Hepatocyte (in vitro differentiated cells): ENCODE measurements at regions not wholly inside any gene's neighbourhood (a gene's known extent, or its start where the extent isn't known, plus 50 kb on each side); places are given as distances from the start of the nearest gene placed in this dataset.

ENCODE experiments used
- DNase-seq: peaks from one replicate; pipeline ENCODE4 v3.0.0-alpha.2; 2016; ENCODE audit warnings: low spot score
- H2AFZ ChIP-seq: fragments of 200-600 bp; sonication (generic); 2 replicates; pipeline ENCODE4 v1.6.0; 2016; ENCODE audit warnings: antibody characterized with exemption, mild to moderate bottlenecking
- H3K27ac ChIP-seq: fragments of 200-600 bp; sonication (generic); 2 replicates; pipeline ENCODE4 v1.5.1; 2016; ENCODE audit warnings: mild to moderate bottlenecking
- H3K27me3 ChIP-seq: fragments of 200-600 bp; sonication (generic); 2 replicates; pipeline ENCODE4 v1.6.1; 2016
- H3K36me3 ChIP-seq: fragments of 200-600 bp; sonication (generic); replicated peaks from 2 replicates; pipeline ENCODE4 v1.5.1; 2016; ENCODE audit warnings: low read depth; ENCODE audit not compliant: insufficient read depth
- H3K4me1 ChIP-seq: fragments of 200-600 bp; sonication (generic); 2 replicates; pipeline ENCODE4 v1.5.1; 2016; ENCODE audit warnings: mild to moderate bottlenecking, moderate library complexity; ENCODE audit not compliant: insufficient read depth
- H3K4me2 ChIP-seq: fragments of 200-600 bp; sonication (generic); 2 replicates; pipeline ENCODE4 v1.6.0; 2016
- H3K4me3 ChIP-seq: fragments of 200-600 bp; sonication (generic); 2 replicates; pipeline ENCODE4 v1.5.1; 2016; ENCODE audit warnings: mild to moderate bottlenecking
- H3K79me2 ChIP-seq: fragments of 200-600 bp; sonication (generic); 2 replicates; pipeline ENCODE4 v1.6.0; 2017; ENCODE audit warnings: mild to moderate bottlenecking
- H3K9me2 ChIP-seq: fragments of 200-600 bp; sonication (generic); replicated peaks from 2 replicates; pipeline ENCODE4 v1.6.0; 2017; ENCODE audit warnings: mild to moderate bottlenecking; ENCODE audit not compliant: insufficient read depth
- H3K9me3 ChIP-seq: fragments of 200-600 bp; sonication (generic); 2 replicates; pipeline ENCODE4 v1.5.1; 2016; ENCODE audit warnings: low read depth, mild to moderate bottlenecking
- H4K20me1 ChIP-seq: fragments of 200-600 bp; sonication (generic); 2 replicates; pipeline ENCODE4 v1.6.0; 2016; ENCODE audit warnings: mild to moderate bottlenecking; ENCODE audit not compliant: insufficient read depth, poor library complexity, severe bottlenecking
- EZH2 ChIP-seq: fragments of 200-600 bp; sonication (generic); IDR thresholded peaks from 2 replicates; pipeline ENCODE4 v1.6.1; 2016; ENCODE audit warnings: antibody characterized with exemption, mild to moderate bottlenecking, borderline replicate concordance
- EZH2phosphoT487 ChIP-seq: fragments of 200-600 bp; sonication (generic); IDR thresholded peaks from one replicate; pipeline ENCODE4 v1.6.1; 2018; ENCODE audit warnings: antibody characterized with exemption, mild to moderate bottlenecking, low read depth, moderate library complexity; ENCODE audit not compliant: unreplicated experiment, severe bottlenecking
- WGBS: methylation state at CpG from one replicate; pipeline ENCODE4 v1.1.6; 2016; ENCODE audit warnings: low lambda C conversion rate; ENCODE audit errors: missing lambda C conversion rate; 5-methylcytosine and 5-hydroxymethylcytosine counted together
- TF ChIP-seq, protein P1 (sequence below): fragments of 200-600 bp; sonication (generic); IDR thresholded peaks from 2 replicates; pipeline ENCODE4 v1.5.1; 2016; ENCODE audit warnings: antibody characterized with exemption, mild to moderate bottlenecking; ENCODE audit not compliant: poor library complexity

GRCh38 chr14:71647086-71647784, 285.0 kb upstream of the RGS6 start:
- Histone ChIP-seq H2AFZ (no peak overlapping the region), H3K79me2 (no peaks in the 10 kb centered on the region), H3K27me3 (no peaks in the 10 kb centered on the region), H3K4me3 (no peak overlapping the region), H3K4me1 (peaks cover 25% of the 10 kb centered on the region), H4K20me1 (no peaks in the 10 kb centered on the region), H3K9me2 (no peaks in the 10 kb centered on the region), H3K4me2 (peak overlapping the region; percentile 48), H3K36me3 (no peaks in the 10 kb centered on the region), H3K9me3 (no peaks in the 10 kb centered on the region), H3K27ac (peak overlapping the region; percentile 59)
- DNase-seq, result peak; percentile 44
- TF ChIP-seq, protein P1, sequence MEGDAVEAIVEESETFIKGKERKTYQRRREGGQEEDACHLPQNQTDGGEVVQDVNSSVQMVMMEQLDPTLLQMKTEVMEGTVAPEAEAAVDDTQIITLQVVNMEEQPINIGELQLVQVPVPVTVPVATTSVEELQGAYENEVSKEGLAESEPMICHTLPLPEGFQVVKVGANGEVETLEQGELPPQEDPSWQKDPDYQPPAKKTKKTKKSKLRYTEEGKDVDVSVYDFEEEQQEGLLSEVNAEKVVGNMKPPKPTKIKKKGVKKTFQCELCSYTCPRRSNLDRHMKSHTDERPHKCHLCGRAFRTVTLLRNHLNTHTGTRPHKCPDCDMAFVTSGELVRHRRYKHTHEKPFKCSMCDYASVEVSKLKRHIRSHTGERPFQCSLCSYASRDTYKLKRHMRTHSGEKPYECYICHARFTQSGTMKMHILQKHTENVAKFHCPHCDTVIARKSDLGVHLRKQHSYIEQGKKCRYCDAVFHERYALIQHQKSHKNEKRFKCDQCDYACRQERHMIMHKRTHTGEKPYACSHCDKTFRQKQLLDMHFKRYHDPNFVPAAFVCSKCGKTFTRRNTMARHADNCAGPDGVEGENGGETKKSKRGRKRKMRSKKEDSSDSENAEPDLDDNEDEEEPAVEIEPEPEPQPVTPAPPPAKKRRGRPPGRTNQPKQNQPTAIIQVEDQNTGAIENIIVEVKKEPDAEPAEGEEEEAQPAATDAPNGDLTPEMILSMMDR, result no peak
- TF ChIP-seq EZH2, result no peak
- no peak for TF ChIP-seq EZH2phosphoT487
- WGBS, result 44% methylated on average over 4 of the region's 4 CpGs

GRCh38 chr14:71648725-71649124, 283.5 kb upstream of the RGS6 start:
- peaks cover 8% of the 10 kb centered on the region for H3K9me3 ChIP-seq
- H3K36me3 ChIP-seq, result no peaks in the 10 kb centered on the region
- H3K79me2 ChIP-seq, result peaks cover 2% of the 10 kb centered on the region
- no peak overlapping the region for H3K4me2 ChIP-seq
- no peak overlapping the region for H2AFZ ChIP-seq
- H3K27me3 ChIP-seq, result no peaks in the 10 kb centered on the region
- H3K4me3 ChIP-seq, result no peak overlapping the region
- peaks cover 25% of the 10 kb centered on the region for H3K4me1 ChIP-seq
- no peaks in the 10 kb centered on the region for H3K9me2 ChIP-seq
- H3K27ac ChIP-seq, result no peak overlapping the region
- no peak for DNase-seq
- WGBS, result 69% methylated on average over 2 of the region's 2 CpGs
- H4K20me1 ChIP-seq, result no peaks in the 10 kb centered on the region
- TF ChIP-seq EZH2phosphoT487 (no peak), EZH2 (no peak)
- TF ChIP-seq, protein P1, result no peak

DNA sequence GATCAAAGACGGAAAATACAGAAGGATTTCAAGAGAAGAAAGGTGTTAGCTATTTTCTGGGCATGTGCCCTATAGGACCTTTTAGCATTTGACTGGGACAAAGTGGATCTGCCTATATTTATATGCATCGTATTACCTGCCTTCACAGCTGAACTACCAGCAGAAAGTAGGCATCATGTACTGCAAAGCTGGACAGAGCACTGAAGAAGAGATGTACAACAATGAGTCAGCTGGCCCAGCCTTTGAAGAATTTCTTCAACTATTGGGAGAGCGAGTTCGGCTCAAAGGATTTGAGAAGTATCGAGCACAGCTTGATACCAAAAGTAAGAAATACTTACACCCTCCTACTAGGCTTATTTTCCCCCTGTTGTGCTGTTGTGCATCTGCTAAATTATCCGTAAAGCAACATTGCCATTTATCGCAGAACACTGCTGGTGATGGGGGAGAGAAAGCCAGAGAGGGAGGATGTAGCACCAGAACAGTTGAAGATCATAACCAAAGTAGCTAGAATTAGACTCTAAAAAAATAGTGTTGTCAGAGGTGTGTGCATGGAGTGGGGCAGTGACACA, 282.0 kb upstream of the RGS6 start:
- Histone ChIP-seq H3K4me1 (peaks cover 25% of the 10 kb centered on the region), H3K9me2 (no peaks in the 10 kb centered on the region), H3K9me3 (peaks cover 8% of the 10 kb centered on the region), H3K79me2 (peaks cover 2% of the 10 kb centered on the region), H3K36me3 (no peaks in the 10 kb centered on the region), H3K4me3 (no peak overlapping the region), H3K27me3 (no peaks in the 10 kb centered on the region), H4K20me1 (no peaks in the 10 kb centered on the region), H3K4me2 (no peak overlapping the region), H2AFZ (no peak overlapping the region), H3K27ac (no peak overlapping the region)
- DNase-seq, result no peak
- 97% methylated on average over 7 of the region's 7 CpGs for WGBS
- TF ChIP-seq, protein P1, result no peak
- no peak for TF ChIP-seq EZH2phosphoT487
- TF ChIP-seq EZH2, result no peak
